IPS-18a (cell line): ENCODE measurements at regions not wholly inside any gene's neighbourhood (a gene's known extent, or its start where the extent isn't known, plus 50 kb on each side); places are given as distances from the start of the nearest gene placed in this dataset.
A peak's percentile ranks its signal among the peaks of the same experiment; 100 is the strongest.

Experiments used
- H3K27ac ChIP-seq: one replicate; pipeline ENCODE4 v1.5.1; 2013; ENCODE audit warnings: low read length
- H3K27me3 ChIP-seq: one replicate; pipeline ENCODE4 v1.6.1; 2013; ENCODE audit warnings: mild to moderate bottlenecking, low read length; ENCODE audit not compliant: control insufficient read depth, insufficient read depth
- H3K36me3 ChIP-seq: one replicate; pipeline ENCODE4 v1.6.1; 2013; ENCODE audit warnings: low read depth, low read length; ENCODE audit not compliant: control insufficient read depth
- H3K4me1 ChIP-seq: one replicate; pipeline ENCODE4 v1.6.1; 2013; ENCODE audit warnings: low read depth, low read length; ENCODE audit not compliant: control insufficient read depth
- H3K4me3 ChIP-seq: one replicate; pipeline ENCODE4 v1.5.1; 2013; ENCODE audit warnings: low read length
- H3K9ac ChIP-seq: one replicate; pipeline ENCODE4 v1.6.1; 2013; ENCODE audit warnings: mild to moderate bottlenecking, low read length, moderate library complexity
- H3K9me3 ChIP-seq: one replicate; pipeline ENCODE4 v1.6.1; 2013; ENCODE audit warnings: low read depth, low read length; ENCODE audit not compliant: control insufficient read depth

DNA sequence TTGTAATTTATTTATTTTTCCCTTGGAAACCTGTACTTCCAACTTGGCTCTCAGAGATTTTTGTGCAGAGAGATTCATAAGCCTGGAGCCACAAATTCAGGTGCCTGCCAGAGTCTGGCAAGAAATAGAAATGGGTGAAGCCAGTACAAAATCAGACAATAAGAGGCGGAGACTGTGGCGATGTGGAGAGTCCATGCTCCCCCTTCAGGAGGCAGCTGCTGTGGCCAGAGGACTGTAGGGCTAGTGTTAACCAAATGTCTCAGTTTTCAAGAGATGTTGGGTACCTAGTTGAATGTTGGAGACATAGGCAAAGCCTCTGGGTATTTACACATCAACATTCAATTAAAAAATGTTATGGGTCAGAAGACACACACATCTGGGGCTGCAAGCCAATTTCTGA, 208.6 kb downstream of the PSAT1 start:
- Histone ChIP-seq H3K27ac (no peak overlapping the region), H3K36me3 (no peaks in the 10 kb centered on the region), H3K4me3 (no peak overlapping the region), H3K4me1 (peaks cover 7% of the 10 kb centered on the region), H3K27me3 (no peaks in the 10 kb centered on the region), H3K9me3 (no peaks in the 10 kb centered on the region), H3K9ac (no peak overlapping the region)

DNA sequence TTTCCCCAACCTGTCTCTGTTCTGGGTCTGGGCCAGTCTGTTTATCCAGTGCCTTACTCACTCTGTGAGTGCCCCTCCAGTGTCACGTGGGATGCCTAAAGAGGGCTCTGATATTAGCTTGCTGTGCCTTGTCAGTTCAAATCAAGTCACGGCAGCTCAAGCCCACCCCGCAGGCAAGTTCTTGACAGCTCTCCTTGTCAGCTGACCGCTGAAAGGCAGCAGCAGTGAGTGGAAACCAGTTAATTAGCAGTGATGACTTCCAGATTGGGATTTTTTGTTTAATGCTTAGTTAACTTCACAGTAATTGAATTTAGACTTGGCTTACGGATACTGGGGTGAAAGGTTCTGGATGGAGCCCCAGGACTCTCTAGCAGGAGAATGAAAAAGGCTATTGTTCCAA, 210.1 kb downstream of the PSAT1 start:
- Histone ChIP-seq H3K9ac (no peak overlapping the region), H3K36me3 (no peaks in the 10 kb centered on the region), H3K27me3 (no peaks in the 10 kb centered on the region), H3K9me3 (no peaks in the 10 kb centered on the region), H3K4me1 (peaks cover 7% of the 10 kb centered on the region), H3K27ac (no peak overlapping the region), H3K4me3 (no peak overlapping the region)

- Histone ChIP-seq H3K36me3 (no peaks in the 10 kb centered on the region), H3K9ac (no peak overlapping the region), H3K9me3 (no peaks in the 10 kb centered on the region), H3K27ac (no peak overlapping the region), H3K4me1 (no peaks in the 10 kb centered on the region), H3K27me3 (no peaks in the 10 kb centered on the region), H3K4me3 (no peak overlapping the region)
These were observed 213.1 kb downstream of the PSAT1 start for GRCh38 chr9:78510035-78510434.

DNA sequence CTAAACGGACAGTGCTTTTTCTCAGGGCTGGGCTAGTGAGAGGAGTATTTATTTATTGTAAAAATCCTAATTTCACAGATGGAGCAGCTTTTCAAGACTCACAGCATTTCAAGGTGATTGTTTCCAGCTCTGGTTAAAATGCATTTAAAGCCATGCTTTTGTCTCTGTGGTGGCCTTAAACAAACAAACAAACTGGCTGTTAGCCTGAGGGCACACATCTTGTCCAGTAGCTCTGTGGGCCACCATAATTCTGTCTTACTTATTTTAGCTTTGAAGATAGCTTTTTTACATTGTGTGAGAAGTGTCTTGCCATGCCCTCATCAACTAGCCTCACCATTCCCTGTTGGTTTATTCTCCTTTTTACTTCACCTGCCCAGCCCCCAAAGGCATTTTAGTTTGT, 218.2 kb downstream of the PSAT1 start:
- H3K27ac ChIP-seq = no peak overlapping the region
- no peak overlapping the region for H3K9ac ChIP-seq
- no peaks in the 10 kb centered on the region for H3K36me3 ChIP-seq
- no peak overlapping the region for H3K4me3 ChIP-seq
- H3K4me1 ChIP-seq = no peaks in the 10 kb centered on the region
- no peaks in the 10 kb centered on the region for H3K27me3 ChIP-seq
- H3K9me3 ChIP-seq = no peaks in the 10 kb centered on the region

GRCh38 chr9:78519786-78520185, 222.9 kb downstream of the PSAT1 start:
- Histone ChIP-seq H3K9ac (no peak overlapping the region), H3K9me3 (peaks cover 6% of the 10 kb centered on the region), H3K27ac (no peak overlapping the region), H3K27me3 (no peaks in the 10 kb centered on the region), H3K4me1 (no peaks in the 10 kb centered on the region), H3K4me3 (no peak overlapping the region), H3K36me3 (no peaks in the 10 kb centered on the region)

GRCh38 chr9:78521680-78522079, 224.8 kb downstream of the PSAT1 start:
- no peak overlapping the region for H3K9ac ChIP-seq
- H3K27ac ChIP-seq = no peak overlapping the region
- H3K36me3 ChIP-seq = no peaks in the 10 kb centered on the region
- peaks cover 6% of the 10 kb centered on the region for H3K9me3 ChIP-seq
- no peak overlapping the region for H3K4me3 ChIP-seq
- no peaks in the 10 kb centered on the region for H3K27me3 ChIP-seq
- no peaks in the 10 kb centered on the region for H3K4me1 ChIP-seq

- H3K36me3 ChIP-seq = no peaks in the 10 kb centered on the region
- no peak overlapping the region for H3K27ac ChIP-seq
- no peak overlapping the region for H3K4me3 ChIP-seq
- H3K27me3 ChIP-seq = no peaks in the 10 kb centered on the region
- H3K4me1 ChIP-seq = peaks cover 6% of the 10 kb centered on the region
- H3K9me3 ChIP-seq = peaks cover 6% of the 10 kb centered on the region
- H3K9ac ChIP-seq = no peak overlapping the region
These were observed 229.1 kb downstream of the PSAT1 start for GRCh38 chr9:78525986-78526560.

DNA sequence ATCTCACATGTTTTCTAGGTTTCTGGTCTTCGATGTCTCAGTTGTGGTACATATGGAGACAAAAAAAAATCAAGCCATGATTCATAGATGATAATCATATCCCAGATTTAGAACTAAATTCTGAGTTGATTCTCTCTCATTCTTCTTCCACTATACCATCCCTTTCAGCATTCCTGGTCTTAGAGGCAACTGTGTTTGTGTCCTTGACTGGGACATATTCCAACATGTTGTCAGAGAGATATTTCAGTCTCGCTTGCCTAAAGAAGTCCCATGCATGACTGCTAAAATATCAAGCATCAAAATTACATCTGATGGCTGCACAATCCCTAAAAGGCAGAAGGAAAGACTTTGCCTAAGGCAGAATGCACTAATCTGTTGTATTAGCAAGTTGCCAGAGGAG, 236.6 kb downstream of the PSAT1 start:
- peaks cover 10% of the 10 kb centered on the region for H3K4me1 ChIP-seq
- H3K4me3 ChIP-seq = no peak overlapping the region
- H3K9me3 ChIP-seq = no peaks in the 10 kb centered on the region
- H3K36me3 ChIP-seq = no peaks in the 10 kb centered on the region
- no peak overlapping the region for H3K9ac ChIP-seq
- H3K27me3 ChIP-seq = no peaks in the 10 kb centered on the region
- no peak overlapping the region for H3K27ac ChIP-seq

DNA sequence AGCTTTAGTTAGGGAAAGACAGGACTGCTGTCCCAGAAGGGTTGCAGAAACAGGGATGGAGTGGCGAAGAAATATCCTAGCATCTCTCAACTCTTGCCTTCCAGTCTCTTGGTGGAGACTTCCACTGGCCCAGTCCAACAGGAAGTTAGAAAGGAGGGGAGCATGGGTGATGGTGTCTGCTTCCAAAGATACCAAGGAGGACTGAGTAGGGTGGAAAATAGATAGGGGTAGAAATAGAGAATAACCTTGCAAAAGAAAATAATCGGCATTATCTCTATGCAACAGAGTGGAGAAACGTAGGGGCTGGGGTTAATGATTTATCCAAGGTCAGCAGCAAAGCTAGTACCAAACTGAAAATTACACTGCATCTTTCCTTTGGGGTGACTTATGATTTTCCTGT, 242.3 kb downstream of the PSAT1 start:
- Histone ChIP-seq H3K4me3 (no peak overlapping the region), H3K9me3 (no peaks in the 10 kb centered on the region), H3K27me3 (no peaks in the 10 kb centered on the region), H3K27ac (no peak overlapping the region), H3K4me1 (peaks cover 30% of the 10 kb centered on the region), H3K36me3 (no peaks in the 10 kb centered on the region), H3K9ac (no peak overlapping the region)

DNA sequence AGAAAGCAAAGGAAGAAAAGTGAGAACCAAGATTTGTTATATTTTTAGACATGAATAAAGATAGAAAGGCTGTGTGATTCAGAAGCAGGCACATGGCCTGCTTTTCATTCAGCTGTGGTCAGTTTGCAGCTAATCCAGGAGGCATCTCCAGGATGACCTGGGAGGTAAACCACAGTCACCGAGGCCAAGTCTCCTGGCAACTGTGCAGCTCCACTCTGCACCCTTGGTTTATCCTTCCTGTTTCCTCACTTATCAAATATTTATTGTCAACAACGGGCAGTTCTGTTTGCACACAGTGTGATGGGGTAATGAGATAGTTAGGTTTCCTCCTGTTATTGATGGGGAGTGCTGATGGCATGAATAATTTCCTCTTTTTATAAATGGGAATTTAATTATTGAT, 243.0 kb downstream of the PSAT1 start:
- no peaks in the 10 kb centered on the region for H3K9me3 ChIP-seq
- H3K36me3 ChIP-seq = no peaks in the 10 kb centered on the region
- H3K9ac ChIP-seq = no peak overlapping the region
- H3K4me3 ChIP-seq = no peak overlapping the region
- no peaks in the 10 kb centered on the region for H3K27me3 ChIP-seq
- no peak overlapping the region for H3K27ac ChIP-seq
- H3K4me1 ChIP-seq = peaks cover 32% of the 10 kb centered on the region

DNA sequence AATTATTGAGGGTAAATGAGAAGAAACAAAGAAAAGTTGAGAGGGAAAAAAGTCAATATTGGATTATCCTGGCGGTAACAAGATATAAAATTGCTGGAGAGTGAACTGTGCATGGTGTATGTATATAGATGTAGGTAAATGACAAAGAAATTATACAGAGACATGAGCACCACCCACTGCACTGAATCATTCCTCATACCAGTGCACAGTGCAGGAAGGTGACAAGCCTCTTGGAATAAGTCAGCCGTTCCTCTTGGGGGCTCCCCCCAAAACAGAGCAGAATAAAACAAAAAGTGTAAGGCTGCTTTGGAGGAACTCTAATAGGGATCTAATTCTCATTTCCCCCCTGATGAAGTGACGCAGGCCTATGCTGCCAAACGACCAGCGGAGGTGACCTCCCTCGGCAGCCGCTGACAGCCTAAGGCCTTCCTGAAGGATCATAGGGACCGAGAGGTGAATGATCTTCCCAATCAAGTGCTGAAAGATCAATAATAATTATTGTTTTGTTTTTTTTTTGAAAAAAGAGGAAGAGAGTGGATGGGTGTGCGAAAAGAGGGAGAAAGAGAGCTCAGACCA, 245.0 kb downstream of the PSAT1 start:
- H3K36me3 ChIP-seq = no peaks in the 10 kb centered on the region
- H3K4me3 ChIP-seq = no peak overlapping the region
- H3K9me3 ChIP-seq = no peaks in the 10 kb centered on the region
- H3K27me3 ChIP-seq = no peaks in the 10 kb centered on the region
- H3K27ac ChIP-seq = no peak overlapping the region
- H3K4me1 ChIP-seq = peaks cover 32% of the 10 kb centered on the region
- H3K9ac ChIP-seq = no peak overlapping the region

- no peak overlapping the region for H3K9ac ChIP-seq
- H3K4me1 ChIP-seq = peaks cover 28% of the 10 kb centered on the region
- H3K9me3 ChIP-seq = no peaks in the 10 kb centered on the region
- H3K36me3 ChIP-seq = no peaks in the 10 kb centered on the region
- peak overlapping the region; percentile 32 for H3K27ac ChIP-seq
- peak overlapping the region; percentile 41 for H3K4me3 ChIP-seq
- no peaks in the 10 kb centered on the region for H3K27me3 ChIP-seq
These were observed 245.7 kb downstream of the PSAT1 start for GRCh38 chr9:78542491-78543181.
